ENCODE measurements at regions not wholly inside any gene's neighbourhood (a gene's known extent, or its start where the extent isn't known, plus 50 kb on each side); places are given as distances from the start of the nearest gene placed in this dataset.

DNA sequence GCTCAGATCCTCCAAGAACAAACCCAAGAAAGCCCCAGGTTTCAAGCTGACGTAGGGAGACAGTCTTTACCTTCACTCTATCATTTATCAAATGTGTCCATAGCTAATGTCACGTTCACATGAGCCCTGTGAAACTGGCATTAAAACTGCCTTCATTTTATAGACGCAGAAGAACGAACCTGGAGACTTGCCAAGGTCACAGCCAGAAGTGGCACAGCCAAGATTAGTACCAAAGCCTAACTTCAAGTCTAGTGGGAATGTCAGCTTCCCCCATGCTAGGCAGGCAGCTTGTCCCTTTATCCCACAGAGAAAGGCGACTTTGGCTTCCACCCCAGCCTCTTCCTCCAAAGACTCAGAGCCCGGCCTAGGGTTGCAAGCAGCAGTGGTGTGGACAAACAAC, 517.2 kb downstream of the SHQ1 start:
- Mint-ChIP-seq H3K27me3 (peaks cover 20% of the 10 kb centered on the region), H3K9me3 (peaks cover 2% of the 10 kb centered on the region), H3K4me1 (peaks cover 2% of the 10 kb centered on the region), H3K27ac (no peak overlapping the region), H3K36me3 (ENCODE audit: low read depth) (no peaks in the 10 kb centered on the region), H3K4me3 (no peak overlapping the region)
- intact Hi-C loops (cut with micrococcal nuclease): no loop called here
- no peak for ATAC-seq (ENCODE audit: low read depth)
- ChIA-PET CTCF (interaction anchor here (1.0 kb wide), 1 partner anchor 10 kb away, joined by 3 read pairs; no protein-coding TSS in a partner anchor), POLR2A (interaction anchor here (0.6 kb wide), 1 partner anchor 181 kb away, joined by 9 read pairs; no protein-coding TSS in a partner anchor)
- no peak for DNase-seq
- TF ChIP-seq, protein P1, sequence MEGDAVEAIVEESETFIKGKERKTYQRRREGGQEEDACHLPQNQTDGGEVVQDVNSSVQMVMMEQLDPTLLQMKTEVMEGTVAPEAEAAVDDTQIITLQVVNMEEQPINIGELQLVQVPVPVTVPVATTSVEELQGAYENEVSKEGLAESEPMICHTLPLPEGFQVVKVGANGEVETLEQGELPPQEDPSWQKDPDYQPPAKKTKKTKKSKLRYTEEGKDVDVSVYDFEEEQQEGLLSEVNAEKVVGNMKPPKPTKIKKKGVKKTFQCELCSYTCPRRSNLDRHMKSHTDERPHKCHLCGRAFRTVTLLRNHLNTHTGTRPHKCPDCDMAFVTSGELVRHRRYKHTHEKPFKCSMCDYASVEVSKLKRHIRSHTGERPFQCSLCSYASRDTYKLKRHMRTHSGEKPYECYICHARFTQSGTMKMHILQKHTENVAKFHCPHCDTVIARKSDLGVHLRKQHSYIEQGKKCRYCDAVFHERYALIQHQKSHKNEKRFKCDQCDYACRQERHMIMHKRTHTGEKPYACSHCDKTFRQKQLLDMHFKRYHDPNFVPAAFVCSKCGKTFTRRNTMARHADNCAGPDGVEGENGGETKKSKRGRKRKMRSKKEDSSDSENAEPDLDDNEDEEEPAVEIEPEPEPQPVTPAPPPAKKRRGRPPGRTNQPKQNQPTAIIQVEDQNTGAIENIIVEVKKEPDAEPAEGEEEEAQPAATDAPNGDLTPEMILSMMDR (IDR thresholded peaks at IDR 0.05): no peak

GRCh38 chr3:72329354-72329753, 518.9 kb downstream of the SHQ1 start:
- CTCF ChIA-PET: no interaction called here

GRCh38 chr3:72328755-72329277, 519.4 kb downstream of the SHQ1 start:
- CTCF ChIA-PET: no interaction called here
- no peak for ATAC-seq (ENCODE audit: low read depth)
- Mint-ChIP-seq H3K4me1 (peaks cover 2% of the 10 kb centered on the region), H3K4me3 (no peak overlapping the region), H3K36me3 (ENCODE audit: low read depth) (no peaks in the 10 kb centered on the region), H3K27me3 (peaks cover 20% of the 10 kb centered on the region), H3K9me3 (peaks cover 2% of the 10 kb centered on the region), H3K27ac (no peak overlapping the region)
- DNase-seq: no peak
- POLR2A ChIA-PET: no interaction called here
- TF ChIP-seq, protein P1 (IDR thresholded peaks at IDR 0.05): no peak
- intact Hi-C loops (cut with micrococcal nuclease): no loop called here

More at GRCh38 chr3:72329354-72329753, 518.9 kb downstream of the SHQ1 start:
- peaks cover 20% of the 10 kb centered on the region for H3K27me3 Mint-ChIP-seq
- H3K36me3 Mint-ChIP-seq (ENCODE audit: low read depth): no peaks in the 10 kb centered on the region
- POLR2A ChIA-PET: no interaction called here
- no peak for DNase-seq
- no peak overlapping the region for H3K27ac Mint-ChIP-seq
- no peak for ATAC-seq (ENCODE audit: low read depth)
- H3K9me3 Mint-ChIP-seq: peaks cover 2% of the 10 kb centered on the region
- intact Hi-C loops (cut with micrococcal nuclease): no loop called here
- TF ChIP-seq, protein P1 (IDR thresholded peaks at IDR 0.05): no peak
- no peak overlapping the region for H3K4me3 Mint-ChIP-seq
- peaks cover 2% of the 10 kb centered on the region for H3K4me1 Mint-ChIP-seq

- no peaks in the 10 kb centered on the region for H3K36me3 Mint-ChIP-seq (ENCODE audit: low read depth)
- no peak for ATAC-seq (ENCODE audit: low read depth)
- H3K4me1 Mint-ChIP-seq: peaks cover 2% of the 10 kb centered on the region
- DNase-seq: no peak
- H3K4me3 Mint-ChIP-seq: no peak overlapping the region
- TF ChIP-seq, protein P1 (IDR thresholded peaks at IDR 0.05): no peak
- intact Hi-C loops (cut with micrococcal nuclease): no loop called here
- H3K27me3 Mint-ChIP-seq: peaks cover 17% of the 10 kb centered on the region
- ChIA-PET POLR2A (no interaction called here), CTCF (no interaction called here)
- no peak overlapping the region for H3K27ac Mint-ChIP-seq
- peaks cover 2% of the 10 kb centered on the region for H3K9me3 Mint-ChIP-seq
Observed at GRCh38 chr3:72327008-72327407, 521.2 kb downstream of the SHQ1 start.

DNA sequence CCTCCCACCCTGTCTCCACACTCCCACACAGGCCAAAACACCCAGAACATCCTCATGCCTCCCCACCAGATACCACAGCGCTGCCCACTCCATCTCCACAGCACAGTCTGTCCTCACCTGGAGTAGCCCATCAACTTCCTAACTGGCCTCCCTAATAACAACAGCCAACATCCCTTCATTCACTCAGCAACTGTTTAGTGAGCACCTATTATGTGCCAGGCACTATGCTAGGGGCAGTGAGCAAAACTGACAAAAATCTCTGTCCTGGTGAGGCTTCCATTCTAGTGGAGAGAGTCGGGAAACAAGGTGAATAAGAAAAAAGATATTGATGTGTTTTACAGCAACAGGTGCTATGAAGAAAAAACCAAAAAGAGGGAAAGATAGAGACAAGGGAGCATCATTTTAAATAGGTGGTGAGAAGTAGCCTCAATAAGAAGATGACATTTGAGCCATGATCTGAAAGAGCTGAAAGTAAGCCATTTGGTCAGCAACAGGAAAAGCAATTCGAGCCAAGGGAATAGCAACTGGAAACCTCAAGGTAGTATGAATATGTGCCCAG, 523.9 kb downstream of the SHQ1 start:
- H3K4me1 Mint-ChIP-seq: peaks cover under 1% of the 10 kb centered on the region
- no peak for ATAC-seq (ENCODE audit: low read depth)
- CTCF ChIA-PET: no interaction called here

More for the DNA sequence above, 523.9 kb downstream of the SHQ1 start:
- Mint-ChIP-seq H3K27ac (no peak overlapping the region), H3K36me3 (ENCODE audit: low read depth) (no peaks in the 10 kb centered on the region), H3K27me3 (peaks cover 5% of the 10 kb centered on the region), H3K4me3 (no peak overlapping the region), H3K9me3 (peaks cover 2% of the 10 kb centered on the region)
- intact Hi-C loops (cut with micrococcal nuclease): no loop called here
- no peak for DNase-seq
- POLR2A ChIA-PET: no interaction called here
- TF ChIP-seq, protein P1 (IDR thresholded peaks at IDR 0.05): no peak
